OCI-LY3 (cell line): ENCODE measurements at regions not wholly inside any gene's neighbourhood (a gene's known extent, or its start where the extent isn't known, plus 50 kb on each side); places are given as distances from the start of the nearest gene placed in this dataset.

Source experiments
- EZH2phosphoT487 ChIP-seq: fragments of 200-600 bp; shearing (Covaris generic); IDR thresholded peaks from 2 replicates; pipeline ENCODE4 v1.6.1; 2018; ENCODE audit warnings: antibody characterized with exemption, mixed run types, low read depth
- TF ChIP-seq, protein P1 (sequence below): fragments of 200-600, 300-600 bp; sonication (generic); IDR thresholded peaks from 2 replicates; pipeline ENCODE4 v1.5.1; 2014; ENCODE audit warnings: antibody characterized with exemption, low read length, low read depth

DNA sequence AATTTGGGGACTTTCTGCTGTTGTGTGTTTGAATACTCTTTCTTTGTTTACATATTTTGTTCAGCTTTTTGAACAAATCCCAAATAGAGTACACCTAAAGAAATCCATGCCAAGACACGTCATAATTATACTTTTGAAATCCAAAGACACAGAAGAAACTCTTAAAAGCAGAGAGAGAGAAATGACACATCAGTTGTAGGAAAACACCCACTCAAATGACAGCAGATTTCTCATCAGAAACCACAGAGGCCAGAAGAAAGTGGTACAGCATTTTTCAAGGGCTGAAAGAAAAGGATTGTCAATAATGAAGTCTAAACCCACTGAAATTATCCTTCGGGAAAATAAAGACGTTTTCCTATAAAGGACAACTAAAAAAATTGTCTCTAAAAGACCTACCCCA is 378.6 kb downstream of the GADD45G start:
- TF ChIP-seq, protein P1, sequence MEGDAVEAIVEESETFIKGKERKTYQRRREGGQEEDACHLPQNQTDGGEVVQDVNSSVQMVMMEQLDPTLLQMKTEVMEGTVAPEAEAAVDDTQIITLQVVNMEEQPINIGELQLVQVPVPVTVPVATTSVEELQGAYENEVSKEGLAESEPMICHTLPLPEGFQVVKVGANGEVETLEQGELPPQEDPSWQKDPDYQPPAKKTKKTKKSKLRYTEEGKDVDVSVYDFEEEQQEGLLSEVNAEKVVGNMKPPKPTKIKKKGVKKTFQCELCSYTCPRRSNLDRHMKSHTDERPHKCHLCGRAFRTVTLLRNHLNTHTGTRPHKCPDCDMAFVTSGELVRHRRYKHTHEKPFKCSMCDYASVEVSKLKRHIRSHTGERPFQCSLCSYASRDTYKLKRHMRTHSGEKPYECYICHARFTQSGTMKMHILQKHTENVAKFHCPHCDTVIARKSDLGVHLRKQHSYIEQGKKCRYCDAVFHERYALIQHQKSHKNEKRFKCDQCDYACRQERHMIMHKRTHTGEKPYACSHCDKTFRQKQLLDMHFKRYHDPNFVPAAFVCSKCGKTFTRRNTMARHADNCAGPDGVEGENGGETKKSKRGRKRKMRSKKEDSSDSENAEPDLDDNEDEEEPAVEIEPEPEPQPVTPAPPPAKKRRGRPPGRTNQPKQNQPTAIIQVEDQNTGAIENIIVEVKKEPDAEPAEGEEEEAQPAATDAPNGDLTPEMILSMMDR = no peak
- no peak for TF ChIP-seq EZH2phosphoT487
